ENCODE measurements at regions not wholly inside any gene's neighbourhood (a gene's known extent, or its start where the extent isn't known, plus 50 kb on each side); places are given as distances from the start of the nearest gene placed in this dataset.

DNA sequence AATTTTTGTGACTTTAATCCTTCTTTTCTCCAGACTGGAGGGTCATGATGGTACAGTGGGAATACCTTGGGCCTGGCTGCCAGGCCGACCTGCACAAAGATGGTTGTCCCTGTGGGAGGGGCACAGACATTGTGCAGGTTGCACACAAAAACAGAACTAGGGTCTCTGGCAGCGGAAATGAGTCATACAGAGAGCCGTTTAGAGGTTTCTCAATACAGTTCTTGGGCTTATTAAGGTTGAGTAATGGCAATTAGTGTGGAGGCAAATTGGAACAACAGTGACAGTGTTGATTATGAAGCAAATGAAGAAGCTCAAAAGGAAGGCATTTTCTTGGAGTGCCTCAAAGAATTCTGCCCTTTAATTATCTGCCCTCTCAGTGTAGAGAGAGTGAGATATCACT lies 173.6 kb downstream of the TENT4A start:
- no peaks in the 10 kb centered on the region for H3K36me3 ChIP-seq (ENCODE audit: insufficient read depth, insufficient read length, low read length)
- peaks cover 19% of the 10 kb centered on the region for H3K9me3 ChIP-seq (ENCODE audit: insufficient read depth, low read length)
- H3K27me3 ChIP-seq (ENCODE audit: insufficient read depth, insufficient read length), result no peaks in the 10 kb centered on the region
- no peak for TF ChIP-seq SUZ12 (IDR thresholded peaks at IDR 0.05; ENCODE audit: extremely low read depth, insufficient read depth, insufficient read length)
- TF ChIP-seq ZNF274 (IDR thresholded peaks at IDR 0.05; ENCODE audit: low read depth, low read length), result no peak
- TF ChIP-seq YY1 (IDR thresholded peaks at IDR 0.05; ENCODE audit: insufficient read depth, insufficient read length), result no peak
- H3K4me3 ChIP-seq (ENCODE audit: insufficient read length, low read depth), result no peak overlapping the region
- H3K4me1 ChIP-seq (ENCODE audit: insufficient read depth, insufficient read length), result no peaks in the 10 kb centered on the region
- no peak for DNase-seq (ENCODE audit: low read depth, low spot score)
- no peak overlapping the region for H3K9ac ChIP-seq (ENCODE audit: insufficient read length, low read depth)

DNA sequence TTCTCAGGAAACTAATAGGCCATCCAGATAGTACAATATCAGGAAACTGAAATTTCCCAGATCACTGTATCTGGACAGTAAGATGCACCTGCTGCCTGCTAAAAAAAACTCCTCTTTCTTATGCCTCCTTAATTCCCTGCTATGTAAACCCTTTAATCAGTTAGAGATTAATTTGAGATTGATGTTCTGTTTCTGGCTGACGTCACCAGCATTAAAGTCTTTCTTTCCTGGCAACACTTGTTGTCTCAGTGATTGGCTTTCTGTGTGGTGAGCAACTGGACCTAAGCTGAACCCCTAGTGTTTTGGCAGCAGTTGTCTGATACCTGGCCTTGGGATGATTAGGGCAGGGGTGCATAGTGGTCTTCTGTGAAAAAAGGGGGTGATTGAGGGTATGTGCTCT lies 175.8 kb downstream of the TENT4A start:
- no peaks in the 10 kb centered on the region for H3K27me3 ChIP-seq (ENCODE audit: insufficient read depth, insufficient read length)
- no peaks in the 10 kb centered on the region for H3K4me1 ChIP-seq (ENCODE audit: insufficient read depth, insufficient read length)
- no peaks in the 10 kb centered on the region for H3K36me3 ChIP-seq (ENCODE audit: insufficient read depth, insufficient read length, low read length)
- TF ChIP-seq SUZ12 (IDR thresholded peaks at IDR 0.05; ENCODE audit: extremely low read depth, insufficient read depth, insufficient read length), result no peak
- peaks cover 19% of the 10 kb centered on the region for H3K9me3 ChIP-seq (ENCODE audit: insufficient read depth, low read length)
- no peak overlapping the region for H3K4me3 ChIP-seq (ENCODE audit: insufficient read length, low read depth)
- H3K9ac ChIP-seq (ENCODE audit: insufficient read length, low read depth), result no peak overlapping the region
- no peak for DNase-seq (ENCODE audit: low read depth, low spot score)

DNA sequence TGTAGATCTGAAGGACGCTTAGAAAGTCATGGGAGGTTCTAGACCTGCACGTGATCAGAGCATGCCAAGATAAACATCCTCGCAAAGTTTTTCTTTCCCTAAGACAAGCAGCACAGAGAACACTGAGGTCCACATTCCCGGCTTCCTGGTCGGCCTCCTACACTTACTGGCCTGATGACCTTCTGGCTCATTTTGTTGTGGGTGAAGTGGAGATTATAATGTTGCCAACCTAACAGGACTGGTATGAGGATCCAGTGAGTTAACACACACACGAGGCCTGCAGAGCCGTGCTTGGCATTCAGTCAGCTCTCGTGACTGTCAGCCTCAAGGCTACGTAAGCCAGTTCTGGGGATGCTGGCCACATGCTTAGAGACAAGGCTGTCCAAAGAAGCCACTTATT lies 186.0 kb downstream of the TENT4A start:
- Histone ChIP-seq H3K9me3 (ENCODE audit: insufficient read depth, low read length) (no peaks in the 10 kb centered on the region), H3K27me3 (ENCODE audit: insufficient read depth, insufficient read length) (no peaks in the 10 kb centered on the region), H3K4me3 (ENCODE audit: insufficient read length, low read depth) (no peak overlapping the region), H3K4me1 (ENCODE audit: insufficient read depth, insufficient read length) (no peaks in the 10 kb centered on the region), H3K36me3 (ENCODE audit: insufficient read depth, insufficient read length, low read length) (no peaks in the 10 kb centered on the region), H3K9ac (ENCODE audit: insufficient read length, low read depth) (no peak overlapping the region)
- TF ChIP-seq SUZ12 (IDR thresholded peaks at IDR 0.05; ENCODE audit: extremely low read depth, insufficient read depth, insufficient read length) (no peak), YY1 (IDR thresholded peaks at IDR 0.05; ENCODE audit: insufficient read depth, insufficient read length) (no peak), ZNF274 (IDR thresholded peaks at IDR 0.05; ENCODE audit: low read depth, low read length) (no peak)
- DNase-seq (ENCODE audit: low read depth, low spot score), result no peak

DNA sequence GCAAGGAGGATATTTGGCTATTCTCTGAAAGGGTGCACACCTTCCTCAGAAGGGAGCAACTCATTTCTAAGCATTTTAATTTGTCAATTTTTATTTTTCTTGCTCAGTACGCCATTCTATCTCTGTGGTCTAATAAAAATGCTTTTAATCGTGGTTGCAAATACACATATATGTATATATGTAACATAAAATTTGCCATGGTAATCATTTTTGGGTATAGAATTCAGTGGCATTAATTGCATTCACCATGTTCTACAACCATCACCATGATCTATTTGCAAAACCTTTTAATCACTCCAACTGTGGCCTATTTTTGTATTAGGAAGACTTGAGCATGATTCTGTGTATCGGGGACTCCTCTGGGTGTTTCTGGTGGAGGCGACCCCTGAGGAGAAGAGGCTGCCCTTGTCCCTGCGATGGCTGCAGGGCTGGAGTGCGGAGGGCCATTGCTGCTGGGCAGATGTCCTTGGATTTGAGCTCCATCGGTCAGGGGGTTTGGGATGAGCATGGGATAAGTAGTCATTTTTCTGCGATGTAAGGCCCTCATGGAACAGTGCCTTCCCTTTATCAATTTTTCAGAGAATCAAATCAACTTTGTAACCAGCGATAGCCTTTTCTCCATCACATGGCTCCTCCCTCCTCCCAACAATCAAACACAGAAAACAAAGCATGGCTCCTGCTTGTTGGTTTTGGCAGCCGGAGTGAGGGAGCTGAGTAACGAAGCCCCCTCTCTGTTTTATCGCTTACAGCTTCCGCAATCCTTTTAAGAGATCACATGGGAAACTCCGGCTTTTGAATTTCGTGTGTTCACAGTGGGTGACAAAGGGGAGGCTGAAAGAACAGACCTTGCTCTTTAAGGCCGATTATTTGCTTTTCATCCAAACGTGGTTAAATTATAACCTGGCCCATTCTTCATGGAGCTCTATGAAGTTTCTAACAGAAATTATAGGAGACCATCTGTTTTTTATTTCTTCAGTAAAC lies 187.3 kb downstream of the TENT4A start:
- Histone ChIP-seq H3K9ac (ENCODE audit: insufficient read length, low read depth) (no peak overlapping the region), H3K27me3 (ENCODE audit: insufficient read depth, insufficient read length) (no peaks in the 10 kb centered on the region), H3K36me3 (ENCODE audit: insufficient read depth, insufficient read length, low read length) (no peaks in the 10 kb centered on the region), H3K9me3 (ENCODE audit: insufficient read depth, low read length) (no peaks in the 10 kb centered on the region), H3K4me3 (ENCODE audit: insufficient read length, low read depth) (no peak overlapping the region), H3K4me1 (ENCODE audit: insufficient read depth, insufficient read length) (no peaks in the 10 kb centered on the region)
- no peak for DNase-seq (ENCODE audit: low read depth, low spot score)
- TF ChIP-seq ZNF274 (IDR thresholded peaks at IDR 0.05; ENCODE audit: low read depth, low read length), result no peak
- no peak for TF ChIP-seq SUZ12 (IDR thresholded peaks at IDR 0.05; ENCODE audit: extremely low read depth, insufficient read depth, insufficient read length)

DNA sequence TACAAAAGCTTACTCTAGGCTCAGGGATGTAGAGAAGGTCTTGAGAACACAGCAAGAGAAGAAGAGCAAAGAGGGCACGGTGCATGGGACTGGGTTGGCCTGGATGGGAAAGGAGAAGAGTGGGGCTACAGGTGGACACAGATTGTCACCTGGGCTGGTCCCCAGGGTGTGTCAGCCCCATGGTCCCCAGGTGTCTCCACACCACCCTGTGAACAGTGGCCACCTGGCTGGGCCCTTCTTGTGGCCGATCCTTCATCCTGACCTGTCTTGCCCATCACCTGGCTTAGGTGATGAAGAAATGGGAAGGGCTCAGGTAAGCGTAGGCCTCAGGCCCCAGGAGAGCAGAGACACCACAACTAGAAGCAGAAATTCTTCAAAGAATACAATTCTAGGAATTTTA lies 188.9 kb downstream of the TENT4A start:
- H3K36me3 ChIP-seq (ENCODE audit: insufficient read depth, insufficient read length, low read length), result no peaks in the 10 kb centered on the region
- TF ChIP-seq SUZ12 (IDR thresholded peaks at IDR 0.05; ENCODE audit: extremely low read depth, insufficient read depth, insufficient read length), result no peak
- no peak for TF ChIP-seq YY1 (IDR thresholded peaks at IDR 0.05; ENCODE audit: insufficient read depth, insufficient read length)
- no peak for TF ChIP-seq ZNF274 (IDR thresholded peaks at IDR 0.05; ENCODE audit: low read depth, low read length)
- no peak overlapping the region for H3K9ac ChIP-seq (ENCODE audit: insufficient read length, low read depth)
- H3K9me3 ChIP-seq (ENCODE audit: insufficient read depth, low read length), result no peaks in the 10 kb centered on the region
- no peaks in the 10 kb centered on the region for H3K27me3 ChIP-seq (ENCODE audit: insufficient read depth, insufficient read length)
- DNase-seq (ENCODE audit: low read depth, low spot score), result no peak
- no peaks in the 10 kb centered on the region for H3K4me1 ChIP-seq (ENCODE audit: insufficient read depth, insufficient read length)
- H3K4me3 ChIP-seq (ENCODE audit: insufficient read length, low read depth), result no peak overlapping the region

DNA sequence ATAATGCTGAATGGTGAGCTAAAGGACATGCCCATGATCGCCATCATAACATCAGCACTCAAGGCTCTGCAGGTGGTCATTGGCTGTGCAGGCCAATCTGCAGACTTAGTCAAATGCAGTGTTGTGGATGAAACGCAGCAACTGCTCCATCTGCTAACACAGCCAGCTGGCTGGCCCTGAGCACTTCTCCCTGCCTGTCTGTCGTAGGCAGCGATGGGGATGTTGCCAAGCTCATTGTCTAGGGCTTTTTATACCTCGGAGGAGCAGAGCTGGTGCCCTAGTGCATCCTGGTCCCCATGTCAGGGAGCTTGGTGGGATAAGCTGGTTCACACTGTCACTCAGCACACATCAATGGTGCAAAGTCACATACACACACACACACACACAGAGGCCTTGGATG lies 189.4 kb downstream of the TENT4A start:
- Histone ChIP-seq H3K9ac (ENCODE audit: insufficient read length, low read depth) (no peak overlapping the region), H3K36me3 (ENCODE audit: insufficient read depth, insufficient read length, low read length) (no peaks in the 10 kb centered on the region), H3K27me3 (ENCODE audit: insufficient read depth, insufficient read length) (no peaks in the 10 kb centered on the region), H3K4me1 (ENCODE audit: insufficient read depth, insufficient read length) (no peaks in the 10 kb centered on the region), H3K4me3 (ENCODE audit: insufficient read length, low read depth) (no peak overlapping the region), H3K9me3 (ENCODE audit: insufficient read depth, low read length) (no peaks in the 10 kb centered on the region)
- no peak for DNase-seq (ENCODE audit: low read depth, low spot score)
- TF ChIP-seq ZNF274 (IDR thresholded peaks at IDR 0.05; ENCODE audit: low read depth, low read length) (no peak), YY1 (IDR thresholded peaks at IDR 0.05; ENCODE audit: insufficient read depth, insufficient read length) (no peak), SUZ12 (IDR thresholded peaks at IDR 0.05; ENCODE audit: extremely low read depth, insufficient read depth, insufficient read length) (no peak)

DNA sequence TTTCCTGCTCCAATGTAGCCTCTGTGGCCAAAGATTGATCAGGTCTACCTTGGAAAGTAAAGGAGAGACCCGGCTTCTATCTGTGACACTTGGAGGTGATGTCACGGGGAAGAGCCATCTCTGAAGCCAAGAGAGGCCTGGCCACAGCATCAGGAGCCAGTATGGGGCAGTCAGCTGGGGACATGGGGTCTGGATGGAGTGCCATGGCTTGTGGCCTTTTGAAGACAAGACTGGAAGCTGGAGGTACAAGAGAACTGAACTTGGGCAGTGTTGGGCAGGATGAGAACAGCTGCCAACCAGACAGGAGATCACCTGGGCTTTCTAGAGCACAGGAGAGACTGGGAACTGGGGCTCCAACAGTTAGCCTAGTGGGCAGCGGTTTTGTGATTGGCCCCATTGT lies 190.7 kb downstream of the TENT4A start:
- DNase-seq (ENCODE audit: low read depth, low spot score), result no peak
- Histone ChIP-seq H3K27me3 (ENCODE audit: insufficient read depth, insufficient read length) (no peaks in the 10 kb centered on the region), H3K4me1 (ENCODE audit: insufficient read depth, insufficient read length) (no peaks in the 10 kb centered on the region), H3K4me3 (ENCODE audit: insufficient read length, low read depth) (no peak overlapping the region), H3K9me3 (ENCODE audit: insufficient read depth, low read length) (no peaks in the 10 kb centered on the region), H3K9ac (ENCODE audit: insufficient read length, low read depth) (no peak overlapping the region), H3K36me3 (ENCODE audit: insufficient read depth, insufficient read length, low read length) (no peaks in the 10 kb centered on the region)
- TF ChIP-seq YY1 (IDR thresholded peaks at IDR 0.05; ENCODE audit: insufficient read depth, insufficient read length) (no peak), SUZ12 (IDR thresholded peaks at IDR 0.05; ENCODE audit: extremely low read depth, insufficient read depth, insufficient read length) (no peak), ZNF274 (IDR thresholded peaks at IDR 0.05; ENCODE audit: low read depth, low read length) (no peak)
